A549 (cell line): ENCODE measurements at regions not wholly inside any gene's neighbourhood (a gene's known extent, or its start where the extent isn't known, plus 50 kb on each side); places are given as distances from the start of the nearest gene placed in this dataset.

Experiments used
- CTCF ChIP-seq: fragments of >200 bp; sonication (Bioruptor Twin); formaldehyde crosslinking; IDR thresholded peaks from 3 replicates; pipeline ENCODE4 v1.5.1; 2016
- EP300 ChIP-seq, 2 experiments: fragments of >200 bp; sonication (Bioruptor Twin); formaldehyde crosslinking; IDR thresholded peaks; 2 replicates in 1 of 2; 3 replicates in 1 of 2; pipeline ENCODE4 v1.6.1; 2016 to 2017
- TF ChIP-seq, protein P1 (sequence below): fragments of >200 bp; sonication (Bioruptor Twin); formaldehyde crosslinking; IDR thresholded peaks from 3 replicates; pipeline ENCODE4 v1.6.1; 2016
- TF ChIP-seq, protein P2 (sequence below): fragments of 450-650 bp; IDR thresholded peaks from 2 replicates; pipeline ENCODE4 v1.6.1; 2014; ENCODE audit warnings: antibody characterized with exemption

DNA sequence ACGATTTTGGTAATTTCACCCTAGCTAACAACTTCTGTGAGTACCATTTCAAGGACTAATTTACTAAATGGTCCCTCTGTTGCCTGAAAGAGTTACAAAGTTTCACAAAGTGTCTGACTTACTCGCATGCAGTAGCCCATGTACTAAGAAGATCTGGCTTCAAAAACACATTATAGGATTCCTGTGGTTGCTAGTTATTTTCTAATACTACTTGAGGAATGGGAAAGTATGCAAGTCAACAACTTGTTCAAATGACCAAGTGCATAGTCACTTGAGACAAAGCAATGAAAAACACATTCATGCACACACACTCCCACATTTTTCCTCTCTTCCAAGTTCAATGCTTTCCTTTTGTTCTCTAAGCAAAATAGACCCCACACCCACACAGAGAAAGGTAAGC is 219.7 kb upstream of the TMPO start:
- TF ChIP-seq CTCF (no peak), EP300 (IDR thresholded peaks at IDR 0.05) (no peak)
- TF ChIP-seq, protein P1, sequence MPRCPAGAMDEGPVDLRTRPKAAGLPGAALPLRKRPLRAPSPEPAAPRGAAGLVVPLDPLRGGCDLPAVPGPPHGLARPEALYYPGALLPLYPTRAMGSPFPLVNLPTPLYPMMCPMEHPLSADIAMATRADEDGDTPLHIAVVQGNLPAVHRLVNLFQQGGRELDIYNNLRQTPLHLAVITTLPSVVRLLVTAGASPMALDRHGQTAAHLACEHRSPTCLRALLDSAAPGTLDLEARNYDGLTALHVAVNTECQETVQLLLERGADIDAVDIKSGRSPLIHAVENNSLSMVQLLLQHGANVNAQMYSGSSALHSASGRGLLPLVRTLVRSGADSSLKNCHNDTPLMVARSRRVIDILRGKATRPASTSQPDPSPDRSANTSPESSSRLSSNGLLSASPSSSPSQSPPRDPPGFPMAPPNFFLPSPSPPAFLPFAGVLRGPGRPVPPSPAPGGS, result no peak
- TF ChIP-seq, protein P2, sequence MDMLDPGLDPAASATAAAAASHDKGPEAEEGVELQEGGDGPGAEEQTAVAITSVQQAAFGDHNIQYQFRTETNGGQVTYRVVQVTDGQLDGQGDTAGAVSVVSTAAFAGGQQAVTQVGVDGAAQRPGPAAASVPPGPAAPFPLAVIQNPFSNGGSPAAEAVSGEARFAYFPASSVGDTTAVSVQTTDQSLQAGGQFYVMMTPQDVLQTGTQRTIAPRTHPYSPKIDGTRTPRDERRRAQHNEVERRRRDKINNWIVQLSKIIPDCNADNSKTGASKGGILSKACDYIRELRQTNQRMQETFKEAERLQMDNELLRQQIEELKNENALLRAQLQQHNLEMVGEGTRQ, result no peak
